HG03139 (cell line): ENCODE measurements at regions not wholly inside any gene's neighbourhood (a gene's known extent, or its start where the extent isn't known, plus 50 kb on each side); places are given as distances from the start of the nearest gene placed in this dataset.

Experiments used
- ATAC-seq: cut with Tn5 transposase; IDR thresholded peaks from one replicate; pipeline ENCODE4 v1.9.1; 2021; ENCODE audit not compliant: unreplicated experiment

- peak; percentile 75 for ATAC-seq
These were observed 115.8 kb upstream of the SIX3 start for GRCh38 chr2:44825702-44826101.

DNA sequence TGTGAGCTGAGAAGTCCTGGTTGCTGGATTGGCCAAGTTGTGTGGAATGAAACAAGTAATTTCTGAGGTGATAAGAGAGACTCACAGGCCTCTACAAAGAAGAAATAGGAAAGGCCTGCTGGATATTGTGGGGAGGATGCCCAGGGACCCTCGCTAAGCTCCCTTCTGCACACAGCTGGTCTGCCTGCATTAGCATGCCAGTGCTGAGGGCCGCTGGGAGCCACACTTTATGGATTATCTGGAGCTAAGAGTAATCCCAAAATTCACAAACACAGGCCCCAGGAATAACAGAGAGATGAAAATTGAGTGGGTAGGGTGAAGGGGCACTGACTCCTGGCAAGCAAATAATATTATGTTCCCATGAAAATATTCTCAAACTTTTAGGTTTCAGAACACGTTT, 114.9 kb upstream of the SIX3 start:
- ATAC-seq: no peak

GRCh38 chr2:44829771-44830170, 111.7 kb upstream of the SIX3 start:
- no peak for ATAC-seq

DNA sequence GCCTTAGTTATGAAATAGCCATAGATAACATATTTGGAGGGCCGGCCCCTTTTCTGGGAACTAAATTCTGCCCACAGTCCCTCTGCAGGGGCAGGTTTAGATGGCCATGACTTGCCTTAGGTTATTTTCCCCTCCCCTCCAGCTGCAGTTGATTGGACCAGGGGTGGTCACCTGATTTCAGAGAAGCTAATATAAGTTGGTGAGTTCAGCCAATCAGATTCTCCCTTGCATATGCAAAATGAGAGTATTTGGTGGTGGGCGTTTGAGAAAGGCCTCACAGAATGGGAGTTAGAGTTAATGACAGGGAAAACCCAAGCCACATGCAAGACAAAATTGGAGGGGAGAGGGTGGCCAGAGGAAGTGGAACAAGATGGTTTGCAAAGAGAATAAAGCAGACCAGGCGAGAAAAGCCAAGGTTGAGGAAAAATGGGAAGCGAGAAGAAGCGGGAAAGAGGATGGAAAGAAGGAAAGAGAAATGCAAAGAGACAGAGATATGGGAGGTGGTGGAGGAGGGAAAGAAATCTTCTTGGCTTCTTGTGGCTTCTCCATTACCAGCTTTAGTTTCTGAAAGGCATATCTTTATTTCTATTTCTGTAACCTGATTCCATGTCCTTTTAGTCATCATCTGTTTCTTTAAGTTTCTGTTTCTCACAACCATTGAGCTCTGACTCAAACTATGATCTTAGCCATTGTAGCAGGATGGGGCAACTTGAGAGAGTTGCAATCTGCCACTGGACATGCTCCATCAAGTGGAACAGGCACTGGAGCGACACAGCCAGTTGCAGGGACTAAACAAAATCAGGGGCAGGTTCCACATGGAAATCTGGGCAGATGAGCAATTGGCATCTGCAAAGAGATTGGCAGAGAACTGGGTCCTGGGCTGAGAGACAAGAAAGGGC, 108.1 kb upstream of the SIX3 start:
- peak; percentile 53 for ATAC-seq

DNA sequence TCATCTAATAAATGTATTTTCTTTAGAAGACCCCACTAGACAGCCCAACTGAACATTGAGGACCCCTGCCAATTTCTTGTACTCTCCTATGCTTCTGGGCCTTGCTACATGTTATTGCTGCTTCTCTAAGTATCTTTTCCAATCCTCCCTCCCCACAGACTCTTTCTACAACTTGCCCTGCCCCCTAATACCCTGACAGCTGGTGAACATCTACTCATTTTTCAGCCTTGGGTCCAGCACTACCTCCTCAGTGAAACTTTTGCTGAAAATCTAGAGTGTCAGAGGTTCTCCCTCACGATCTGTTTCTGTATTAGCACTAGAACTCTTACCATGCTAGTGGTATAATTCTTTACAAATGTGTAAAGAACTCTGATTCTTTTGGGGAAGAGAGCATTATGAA, 106.8 kb upstream of the SIX3 start:
- ATAC-seq: no peak

- ATAC-seq: no peak
These were observed 105.3 kb upstream of the SIX3 start for GRCh38 chr2:44836174-44836573.

DNA sequence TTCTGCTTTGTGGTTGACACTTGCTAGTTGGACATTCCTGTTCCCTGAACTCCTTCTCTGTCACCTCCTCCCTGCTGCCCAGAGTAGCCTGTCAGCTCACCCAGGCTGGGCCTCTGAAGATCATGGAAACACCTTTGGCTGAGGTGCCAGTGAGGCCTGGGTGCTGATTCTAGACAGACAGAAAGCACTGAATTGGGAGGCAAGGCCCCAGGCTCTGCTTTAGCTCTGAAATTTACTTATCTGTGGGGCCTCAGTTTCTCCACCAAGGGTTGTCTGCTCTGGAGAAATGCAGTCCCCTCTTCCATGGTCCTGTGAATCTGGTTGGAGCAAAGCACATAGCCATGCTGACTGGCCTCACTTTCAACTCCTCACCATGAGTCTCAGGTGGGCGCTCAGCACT, 104.6 kb upstream of the SIX3 start:
- ATAC-seq: no peak

- ATAC-seq: no peak
These were observed 103.2 kb upstream of the SIX3 start for GRCh38 chr2:44838116-44838790.

- no peak for ATAC-seq
These were observed 102.1 kb upstream of the SIX3 start for GRCh38 chr2:44839370-44839769.

DNA sequence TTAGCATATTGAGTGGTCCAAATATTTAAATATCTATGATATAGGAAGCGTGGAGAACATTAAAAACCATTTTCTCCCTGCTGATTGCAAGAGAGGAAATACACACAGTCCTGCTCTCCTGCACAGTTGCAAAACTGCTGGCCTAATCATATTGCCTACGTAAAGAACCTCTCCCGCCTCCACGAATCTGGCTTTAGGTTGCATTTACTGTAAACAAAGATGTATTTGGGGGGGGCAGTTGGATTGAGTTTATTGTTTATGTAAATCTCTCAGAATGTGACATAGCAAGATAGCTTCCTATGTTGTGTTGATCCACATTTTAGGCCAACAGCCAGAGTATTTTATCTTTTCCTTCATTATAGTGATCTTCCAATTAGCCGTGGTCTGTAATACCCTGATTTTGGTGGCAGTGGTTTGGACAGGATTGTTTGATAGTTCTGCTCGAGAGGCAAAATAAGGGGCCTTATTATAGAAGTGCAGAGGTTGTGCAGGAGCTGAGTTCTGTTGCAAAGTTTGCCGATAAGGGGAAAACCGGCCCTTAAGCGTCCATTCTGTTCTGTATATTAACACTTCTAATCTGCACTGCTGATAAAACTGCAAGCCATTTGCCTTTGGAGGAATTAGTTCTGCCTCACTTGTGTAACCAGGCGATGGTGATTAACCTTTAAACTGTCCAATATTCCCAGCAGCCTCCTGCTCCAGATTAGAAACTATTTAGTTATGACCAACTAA, 101.6 kb upstream of the SIX3 start:
- ATAC-seq: no peak

DNA sequence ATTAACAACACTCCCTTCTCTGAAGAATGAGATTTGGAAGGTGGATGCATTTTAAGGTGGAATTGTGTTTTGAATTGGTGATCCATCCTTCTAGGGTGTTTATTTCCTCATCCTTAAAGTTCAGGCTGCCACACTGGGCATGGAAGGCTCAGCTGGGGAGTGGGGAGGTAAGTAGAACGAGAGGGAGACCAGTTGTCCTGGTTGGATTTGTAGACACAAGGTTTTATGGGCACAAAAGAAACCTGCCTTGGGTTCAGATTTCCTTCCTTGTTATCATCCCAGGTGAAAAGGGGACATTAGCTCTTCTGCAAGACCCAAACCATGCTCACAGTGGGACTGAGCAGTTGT, 101.0 kb upstream of the SIX3 start:
- no peak for ATAC-seq

DNA sequence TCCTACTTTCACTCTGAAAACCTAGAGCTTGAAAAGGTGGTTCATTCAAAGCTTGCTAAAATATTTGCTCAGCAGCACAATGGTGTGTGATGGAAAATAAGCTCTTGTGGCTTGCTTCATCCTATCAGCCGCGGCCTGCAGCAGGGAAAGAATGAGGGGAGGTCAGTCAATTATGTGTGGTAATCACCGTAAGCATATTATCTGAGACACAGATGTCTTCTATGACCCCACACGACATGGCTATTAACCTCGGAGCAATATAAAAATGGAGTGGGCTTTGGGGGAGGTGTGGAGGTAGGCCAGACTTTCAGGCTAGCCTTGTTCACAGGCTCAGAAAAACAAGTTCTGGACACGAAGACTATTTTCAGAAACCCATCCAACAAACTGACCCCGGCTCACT, 98.4 kb upstream of the SIX3 start:
- ATAC-seq: no peak

DNA sequence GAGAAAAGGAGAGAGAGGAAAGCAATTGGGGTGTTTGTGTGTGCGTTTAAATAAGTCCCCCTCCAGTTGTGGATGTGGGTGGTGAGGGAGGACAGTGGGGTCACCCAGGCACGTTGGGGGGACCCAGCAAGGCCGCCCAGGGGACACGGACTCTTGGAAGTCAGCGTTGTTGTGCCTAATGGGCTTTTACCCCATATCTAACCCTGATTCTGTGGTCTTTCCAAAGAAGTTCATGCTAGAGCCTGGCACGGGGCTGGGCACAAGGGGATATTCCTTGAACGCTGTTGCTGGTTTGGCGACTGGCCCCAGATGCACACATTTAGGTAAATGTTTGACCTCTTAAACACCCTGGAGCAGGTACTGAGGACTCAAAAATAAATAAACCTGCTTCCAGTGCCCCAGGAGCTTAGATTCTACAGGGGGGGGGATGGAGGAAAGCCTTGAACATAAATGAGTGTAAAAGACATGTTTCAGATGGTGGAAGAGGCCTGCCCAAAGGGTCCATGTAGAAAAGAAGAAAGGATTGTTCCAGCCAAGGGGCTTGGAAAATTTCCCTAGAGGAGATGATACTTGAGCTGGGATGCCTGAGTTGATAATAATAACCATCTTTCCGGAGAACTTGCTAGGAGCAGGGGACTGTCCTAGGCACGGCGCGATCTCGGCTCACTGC, 97.7 kb upstream of the SIX3 start:
- ATAC-seq: no peak

GRCh38 chr2:44844651-44845270, 96.7 kb upstream of the SIX3 start:
- ATAC-seq: no peak

DNA sequence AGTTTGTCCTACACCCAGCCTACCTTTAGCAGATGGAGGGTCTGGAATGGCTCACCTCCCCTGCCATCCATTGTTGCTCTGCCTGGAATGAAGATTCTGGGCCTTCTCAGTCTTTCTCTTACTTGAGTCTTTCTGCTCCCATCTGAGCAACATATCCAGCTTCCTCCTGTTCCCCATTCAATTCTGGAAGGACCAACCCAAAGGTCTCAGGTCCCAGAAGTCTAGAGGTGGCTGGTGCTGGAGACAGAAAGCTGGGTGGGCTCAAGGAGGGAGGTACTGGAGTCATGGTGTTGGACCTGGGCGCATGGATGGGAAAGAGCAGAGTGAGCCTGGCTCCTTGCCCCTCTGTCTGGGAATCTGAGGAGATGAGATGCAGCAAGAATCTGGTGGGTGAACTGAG, 93.5 kb upstream of the SIX3 start:
- ATAC-seq: no peak

GRCh38 chr2:44850016-44850415, 91.5 kb upstream of the SIX3 start:
- no peak for ATAC-seq

DNA sequence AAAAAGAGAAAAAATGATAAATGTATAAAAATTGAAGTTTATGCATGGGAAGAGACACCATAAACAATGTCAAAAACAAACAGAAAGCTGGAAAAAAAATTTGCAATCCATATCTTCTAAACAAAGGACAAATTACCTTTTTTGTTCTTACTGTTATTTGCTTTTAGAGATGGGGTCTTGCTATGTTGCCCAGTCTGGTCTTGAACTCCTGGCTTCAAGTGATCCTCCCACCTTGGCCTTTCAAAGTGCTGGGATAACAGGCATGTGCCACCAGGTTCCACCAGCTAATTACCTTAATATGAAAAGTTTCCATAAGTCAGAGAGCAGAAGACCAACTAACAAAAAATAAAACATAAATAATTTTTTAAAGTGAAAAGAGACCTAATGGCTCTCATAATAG, 90.0 kb upstream of the SIX3 start:
- ATAC-seq: no peak

DNA sequence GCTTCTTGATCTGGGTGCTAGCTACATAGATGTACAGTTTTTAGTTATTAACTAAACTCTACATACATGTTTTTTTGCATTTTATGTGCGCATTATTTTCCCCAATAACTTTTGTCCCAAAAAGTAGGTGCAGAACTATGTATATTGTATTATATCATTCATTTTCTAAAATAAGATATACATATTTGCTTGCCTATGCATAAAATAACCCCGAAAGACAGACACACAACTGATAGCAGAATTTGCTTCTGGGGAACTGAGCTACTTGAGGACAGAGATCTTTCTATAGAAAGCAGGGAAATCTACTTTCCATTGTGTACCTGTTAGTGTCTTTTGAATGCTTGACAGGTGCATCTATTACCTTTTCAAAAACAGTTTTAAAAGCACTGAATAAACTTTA, 88.9 kb upstream of the SIX3 start:
- no peak for ATAC-seq

GRCh38 chr2:44859337-44859736, 82.2 kb upstream of the SIX3 start:
- ATAC-seq: no peak

DNA sequence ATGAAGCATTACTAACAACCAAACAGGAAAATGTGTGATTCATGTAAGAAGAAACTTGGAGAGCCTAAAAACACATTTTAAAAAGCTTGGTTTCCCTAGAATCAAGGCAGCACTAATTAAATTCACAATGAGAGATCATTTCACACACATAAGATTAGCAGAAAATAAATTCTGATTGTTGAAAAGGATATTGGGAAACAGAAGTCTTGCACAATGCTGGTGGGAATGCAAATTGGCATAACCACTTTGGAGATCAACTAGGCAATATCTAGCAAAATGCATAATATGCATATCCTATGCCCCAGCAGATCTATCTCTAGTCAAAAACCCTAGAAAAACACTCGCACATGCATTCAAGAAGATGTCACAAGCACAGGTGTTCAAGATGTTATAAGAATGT, 75.3 kb upstream of the SIX3 start:
- no peak for ATAC-seq

DNA sequence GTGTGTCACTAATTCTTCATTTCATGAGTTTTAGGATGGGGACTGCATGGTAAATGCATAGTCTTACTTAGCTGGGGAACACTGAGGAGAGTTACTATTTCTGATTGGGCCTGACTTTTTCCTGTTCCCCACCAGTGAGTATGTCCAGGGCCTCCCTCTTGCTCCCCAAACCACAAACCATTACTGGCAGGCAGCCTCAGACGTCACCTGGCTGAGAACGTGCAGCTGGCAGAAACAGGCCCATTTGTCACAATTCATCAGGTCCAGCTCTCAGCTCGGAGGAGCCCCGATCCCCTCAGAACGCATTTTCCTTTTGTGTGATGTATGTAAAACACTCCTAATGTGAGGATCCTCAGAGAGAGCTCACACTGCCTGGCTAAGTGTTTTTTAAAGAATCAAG, 71.7 kb upstream of the SIX3 start:
- no peak for ATAC-seq
